DOHH2 (cell line): ENCODE measurements at regions not wholly inside any gene's neighbourhood (a gene's known extent, or its start where the extent isn't known, plus 50 kb on each side); places are given as distances from the start of the nearest gene placed in this dataset.

Source experiments
- CTCF ChIP-seq: fragments of 200-600 bp; sonication (generic); IDR thresholded peaks from one replicate; pipeline ENCODE4 v1.5.1; 2014; ENCODE audit warnings: antibody characterized with exemption, mild to moderate bottlenecking, low read depth, low read length; ENCODE audit not compliant: poor library complexity, severe bottlenecking
- EZH2phosphoT487 ChIP-seq: fragments of 200-600 bp; sonication (generic); IDR thresholded peaks from 2 replicates; pipeline ENCODE4 v1.6.1; 2017; ENCODE audit warnings: borderline replicate concordance, mild to moderate bottlenecking, antibody characterized with exemption, low read length, moderate library complexity, mixed read lengths

- no peak for TF ChIP-seq CTCF
- no peak for TF ChIP-seq EZH2phosphoT487
These were observed 173.9 kb upstream of the ARL4C start for GRCh38 chr2:234670806-234671205.
